HCT116 (cell line): ENCODE measurements at regions not wholly inside any gene's neighbourhood (a gene's known extent, or its start where the extent isn't known, plus 50 kb on each side); places are given as distances from the start of the nearest gene placed in this dataset.

ENCODE experiments used
- ATAC-seq: fragments of 200-7000 bp; cut with Tn5 transposase; 2 replicates; pipeline ENCODE4 v1.9.1; 2020; ENCODE audit warnings: mild to moderate bottlenecking, moderate library complexity
- BruUV-seq: library from RNA; stranded (reverse); fragments of 400-500 nt; replicated peaks from 2 replicates; lab custom pipeline; 2021; lab: Mats Ljungman, UMichigan
- CTCF ChIA-PET: fragments of 300-600 bp; sonication (Branson Sonifier 250); formaldehyde crosslinking; loops from one replicate; lab custom pipeline; 2021; ENCODE audit warnings: antibody characterized with exemption; lab: Charles Lee
- POLR2A ChIA-PET: fragments of 300-600, 350-600 bp; sonication (Branson Sonifier 250); formaldehyde crosslinking; loops from one replicate; lab custom pipeline; 2021; ENCODE audit warnings: antibody characterized with exemption; lab: Charles Lee
- RAD21 ChIA-PET, 2 experiments: fragments of 300-600 bp; sonication (Branson Sonifier 250); formaldehyde crosslinking; loops; one replicate each; lab custom pipeline; 2023; ENCODE audit warnings: low total read pairs in 2 of 2; ENCODE audit not compliant: uncharacterized antibody in 2 of 2, unreplicated experiment in 2 of 2, low non-redundant PET in 1 of 2; lab: Charles Lee
- DNase-seq: peaks from one replicate; pipeline ENCODE4 v3.0.0-alpha.2; 2010; ENCODE audit warnings: low read depth, low spot score
- H2AFZ ChIP-seq: fragments of 200-600 bp; shearing (Covaris generic), sonication (generic); 2 replicates; pipeline ENCODE4 v1.6.1; 2017; ENCODE audit warnings: low read depth, mixed run types, mixed read lengths, antibody characterized with exemption, low read length; ENCODE audit not compliant: poor library complexity, severe bottlenecking
- H3K27ac ChIP-seq: 2 replicates; pipeline ENCODE4 v1.5.1; 2012; ENCODE audit warnings: low read depth, low read length
- H3K27me3 ChIP-seq: fragments of 200-600 bp; sonication (generic); 2 replicates; pipeline ENCODE4 v1.6.1; 2016; ENCODE audit warnings: mixed run types, low read length, mixed read lengths; ENCODE audit not compliant: insufficient read depth
- H3K36me3 ChIP-seq, 2 experiments: fragments of 200-500 bp in 1 of 2; fragments of 200-600 bp in 1 of 2; sonication (Bioruptor generic) in 1 of 2; sonication (generic) in 1 of 2; 2 replicates each; pipeline versions ENCODE4 v1.5.1 to v1.6.1; 2014 to 2016; ENCODE audit warnings: low read length in 2 of 2, inconsistent platforms in 1 of 2, mixed read lengths in 1 of 2, mixed run types in 1 of 2; ENCODE audit not compliant: insufficient read depth in 2 of 2, control insufficient read depth in 1 of 2
- H3K4me1 ChIP-seq, 2 experiments: fragments of 200-600 bp in 1 of 2; sonication (generic) in 1 of 2; 2 replicates each; pipeline versions ENCODE4 v1.5.1 to v1.6.1; 2012 to 2017; ENCODE audit warnings: low read length in 2 of 2, inconsistent platforms in 1 of 2, mild to moderate bottlenecking in 1 of 2, mixed read lengths in 1 of 2, mixed run types in 1 of 2, moderate library complexity in 1 of 2; ENCODE audit not compliant: insufficient read depth in 2 of 2, control insufficient read depth in 1 of 2
- H3K4me2 ChIP-seq: fragments of 200-600 bp; sonication (generic); 2 replicates; pipeline ENCODE4 v1.6.1; 2017; ENCODE audit warnings: mixed run types, low read length, mixed read lengths
- H3K4me3 ChIP-seq, 2 experiments: fragments of 200-600 bp in 1 of 2; sonication (generic) in 1 of 2; replicated peaks in 1 of 2; 2 replicates each; pipeline ENCODE4 v1.5.1; 2011 to 2016; ENCODE audit warnings: low read length in 2 of 2, control low read depth in 1 of 2, low read depth in 1 of 2, mild to moderate bottlenecking in 1 of 2, mixed read lengths in 1 of 2, mixed run types in 1 of 2
- H3K79me2 ChIP-seq: fragments of 200-600 bp; sonication (generic); 2 replicates; pipeline ENCODE4 v1.6.1; 2017; ENCODE audit warnings: mild to moderate bottlenecking, mixed run types, low read length, moderate library complexity, mixed read lengths; ENCODE audit not compliant: insufficient read depth
- H3K9ac ChIP-seq: fragments of 200-600 bp; sonication (generic); 2 replicates; pipeline ENCODE4 v1.6.1; 2016; ENCODE audit warnings: low read length, mixed read lengths
- H3K9me2 ChIP-seq: fragments of 200-600 bp; sonication (generic), shearing (Covaris generic); 2 replicates; pipeline ENCODE4 v1.6.1; 2017; ENCODE audit warnings: mixed run types, mild to moderate bottlenecking, moderate library complexity; ENCODE audit not compliant: insufficient read depth
- H3K9me3 ChIP-seq, 2 experiments: fragments of 200-500 bp in 1 of 2; fragments of 200-600 bp in 1 of 2; sonication (Bioruptor generic) in 1 of 2; sonication (generic) in 1 of 2; 2 replicates each; pipeline ENCODE4 v1.6.1; 2014 to 2017; ENCODE audit warnings: low read length in 2 of 2, mixed read lengths in 2 of 2, inconsistent platforms in 1 of 2, low read depth in 1 of 2, mild to moderate bottlenecking in 1 of 2, mixed run types in 1 of 2, moderate library complexity in 1 of 2; ENCODE audit not compliant: control insufficient read depth in 1 of 2, insufficient read depth in 1 of 2
- H4K20me1 ChIP-seq: fragments of 200-600 bp; sonication (generic), shearing (Covaris generic); 2 replicates; pipeline ENCODE4 v1.6.1; 2017; ENCODE audit warnings: mixed run types, mild to moderate bottlenecking, moderate library complexity; ENCODE audit not compliant: insufficient read depth
- ATF3 ChIP-seq: IDR thresholded peaks from 2 replicates; pipeline ENCODE4 v1.6.1; 2012
- CEBPB ChIP-seq: IDR thresholded peaks from 2 replicates; pipeline ENCODE4 v1.6.1; 2012; ENCODE audit warnings: low read depth
- ELF1 ChIP-seq: IDR thresholded peaks from 2 replicates; pipeline ENCODE4 v1.6.1; 2012; ENCODE audit warnings: low read depth, borderline replicate concordance
- SRF ChIP-seq: IDR thresholded peaks from 2 replicates; pipeline ENCODE4 v1.6.1; 2012; ENCODE audit warnings: low read depth
- YY1 ChIP-seq: IDR thresholded peaks from 2 replicates; pipeline ENCODE4 v1.6.1; 2011; ENCODE audit warnings: low read length, low read depth, moderate library complexity, mild to moderate bottlenecking; ENCODE audit not compliant: insufficient replicate concordance; ENCODE audit errors: extremely low read depth
- intact Hi-C: fragments of 100-400 bp; cut with micrococcal nuclease; formaldehyde crosslinking; loops from 2 replicates; pipeline ENCODE4 v1.10.0; 2022

- no peak overlapping the region for H3K27ac ChIP-seq
- no peak for TF ChIP-seq ELF1
- no peak for TF ChIP-seq ATF3
- TF ChIP-seq, all 23 proteins: peak for 0
- intact Hi-C loops, result no loop called here
- no peak overlapping the region for H3K4me2 ChIP-seq
- DNase-seq (no peak), ATAC-seq (no peak)
- no TSS peak for BruUV-seq
- H3K27me3 ChIP-seq, result no peaks in the 10 kb centered on the region
- POLR2A ChIA-PET, result no interaction called here
- no peaks in the 10 kb centered on the region for H4K20me1 ChIP-seq
- H3K9me2 ChIP-seq, result no peaks in the 10 kb centered on the region
- H3K9ac ChIP-seq, result no peak overlapping the region
- RAD21 ChIA-PET, result no interaction called here
- H3K36me3 ChIP-seq, result no peaks in the 10 kb centered on the region
- H3K4me1 ChIP-seq, result no peaks in the 10 kb centered on the region
- H2AFZ ChIP-seq, result no peak overlapping the region
- CTCF ChIA-PET, result no interaction called here
- no peak overlapping the region for H3K4me3 ChIP-seq
- H3K9me3 ChIP-seq, result no peaks in the 10 kb centered on the region
- no peaks in the 10 kb centered on the region for H3K79me2 ChIP-seq
Measured at GRCh38 chr1:55955016-55955621, 624.2 kb downstream of the PLPP3 start.

GRCh38 chr1:55951291-55951690 lies 628.1 kb downstream of the PLPP3 start:
- POLR2A ChIA-PET, result no interaction called here
- Histone ChIP-seq H3K36me3 (no peaks in the 10 kb centered on the region), H3K9ac (no peak overlapping the region), H3K79me2 (no peaks in the 10 kb centered on the region), H2AFZ (no peak overlapping the region), H3K4me3 (no peak overlapping the region), H3K4me1 (no peaks in the 10 kb centered on the region), H3K9me3 (no peaks in the 10 kb centered on the region), H3K27ac (no peak overlapping the region), H3K4me2 (no peak overlapping the region), H3K9me2 (no peaks in the 10 kb centered on the region), H4K20me1 (no peaks in the 10 kb centered on the region), H3K27me3 (no peaks in the 10 kb centered on the region)
- no peak for DNase-seq
- no TSS peak for BruUV-seq
- CTCF ChIA-PET, result no interaction called here
- ATAC-seq, result no peak
- intact Hi-C loops, result no loop called here
- RAD21 ChIA-PET, result no interaction called here
- no peak for TF ChIP-seq CEBPB
- no peak for TF ChIP-seq ELF1
- TF ChIP-seq SRF, result no peak
- no peak for TF ChIP-seq YY1
- TF ChIP-seq ATF3, result no peak
